ENCODE measurements at regions not wholly inside any gene's neighbourhood (a gene's known extent, or its start where the extent isn't known, plus 50 kb on each side); places are given as distances from the start of the nearest gene placed in this dataset.
"Not testable (repeated sequence)": the region's sequence is repeated elsewhere in the genome, so short reads cannot be mapped to it uniquely, and the experiment has no call there.

GRCh38 chr6:11961923-11962322, 50.2 kb upstream of the HIVEP1 start:
- DNase-seq = no peak

GRCh38 chr6:11960909-11961779, 51.0 kb upstream of the HIVEP1 start:
- no peak for DNase-seq

GRCh38 chr6:11956781-11957180, 55.3 kb upstream of the HIVEP1 start:
- DNase-seq = no peak

GRCh38 chr6:11953641-11954040, 58.5 kb upstream of the HIVEP1 start:
- DNase-seq = no peak

GRCh38 chr6:11952316-11952715, 59.8 kb upstream of the HIVEP1 start:
- DNase-seq = no peak

- no peak for DNase-seq
Measured at GRCh38 chr6:11951868-11952267, 60.2 kb upstream of the HIVEP1 start.

GRCh38 chr6:11950109-11950508, 62.0 kb upstream of the HIVEP1 start:
- DNase-seq = no peak

- DNase-seq = no peak
Measured at GRCh38 chr6:11947575-11947974, 64.5 kb upstream of the HIVEP1 start.

GRCh38 chr6:11947063-11947462, 65.0 kb upstream of the HIVEP1 start:
- DNase-seq = no peak

- DNase-seq = no peak
Measured at GRCh38 chr6:11944111-11944510, 68.0 kb upstream of the HIVEP1 start.

- DNase-seq = no peak
Measured at GRCh38 chr6:11943060-11943459, 69.1 kb upstream of the HIVEP1 start.

GRCh38 chr6:11942185-11942864, 69.8 kb upstream of the HIVEP1 start:
- DNase-seq = no peak

- not testable (repeated sequence) for DNase-seq
Measured at GRCh38 chr6:11940532-11941166, 71.5 kb upstream of the HIVEP1 start.

GRCh38 chr6:11938285-11938890, 73.7 kb upstream of the HIVEP1 start:
- no peak for DNase-seq

GRCh38 chr6:11934638-11935037, 77.5 kb upstream of the HIVEP1 start:
- DNase-seq = no peak

- not testable (repeated sequence) for DNase-seq
Measured at GRCh38 chr6:11932892-11933291, 79.2 kb upstream of the HIVEP1 start.

- no peak for DNase-seq
Measured at GRCh38 chr6:11931296-11932035, 80.6 kb upstream of the HIVEP1 start.

GRCh38 chr6:11930834-11931233, 81.3 kb upstream of the HIVEP1 start:
- not testable (repeated sequence) for DNase-seq

GRCh38 chr6:11930240-11930639, 81.9 kb upstream of the HIVEP1 start:
- no peak for DNase-seq

- DNase-seq = no peak
Measured at GRCh38 chr6:11929241-11929835, 82.8 kb upstream of the HIVEP1 start.

- no peak for DNase-seq
Measured at GRCh38 chr6:11926594-11927407, 85.3 kb upstream of the HIVEP1 start.
